HuH-7 (cell line): ENCODE measurements at regions not wholly inside any gene's neighbourhood (a gene's known extent, or its start where the extent isn't known, plus 50 kb on each side); places are given as distances from the start of the nearest gene placed in this dataset.

Source experiments
- DNase-seq: peaks from one replicate; pipeline ENCODE4 v3.0.0; 2011; ENCODE audit warnings: low spot score

- DNase-seq: no peak
Measured at GRCh38 chr1:70891051-70891843, 156.4 kb downstream of the PTGER3 start.

DNA sequence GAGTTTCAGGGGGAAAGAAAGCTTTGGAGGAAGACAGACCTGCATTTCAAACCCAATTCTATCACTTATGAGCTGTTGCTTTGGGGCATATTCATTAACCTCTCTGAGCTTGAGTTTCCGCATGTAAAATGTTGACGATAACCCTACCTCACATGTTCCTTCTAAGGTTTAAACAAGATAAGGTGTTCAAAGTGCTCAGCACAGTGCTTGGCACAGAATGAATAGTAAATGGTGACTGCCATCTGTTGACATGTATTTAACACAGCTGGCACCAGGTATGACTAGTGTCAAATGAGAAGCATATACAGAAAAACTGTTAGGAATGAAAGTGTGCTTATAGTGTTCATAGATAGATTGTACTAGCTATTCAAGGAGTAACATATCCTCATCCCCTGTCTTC lies 155.5 kb downstream of the PTGER3 start:
- no peak for DNase-seq

GRCh38 chr1:70892930-70893329 lies 154.7 kb downstream of the PTGER3 start:
- no peak for DNase-seq

DNA sequence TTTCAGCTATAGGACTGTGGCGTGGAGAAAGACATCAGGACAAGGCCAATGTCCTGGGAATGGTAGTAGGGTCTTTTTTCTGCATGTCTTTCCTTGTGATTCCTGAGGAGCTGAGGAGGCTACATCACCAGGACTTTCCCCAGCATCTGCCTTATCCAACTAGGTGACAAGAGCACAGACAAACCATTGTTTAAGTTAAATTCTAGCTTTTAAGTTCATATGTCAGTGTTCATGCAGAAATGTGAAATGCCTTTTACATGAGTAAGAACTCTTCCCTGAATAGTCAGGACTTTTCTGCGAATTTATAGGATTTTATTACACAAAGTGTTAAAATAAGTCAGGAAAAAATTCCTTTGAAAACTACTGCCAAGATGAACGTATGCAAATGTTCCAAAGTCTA lies 154.2 kb downstream of the PTGER3 start:
- no peak for DNase-seq

GRCh38 chr1:70895531-70895930 lies 152.1 kb downstream of the PTGER3 start:
- DNase-seq: no peak

DNA sequence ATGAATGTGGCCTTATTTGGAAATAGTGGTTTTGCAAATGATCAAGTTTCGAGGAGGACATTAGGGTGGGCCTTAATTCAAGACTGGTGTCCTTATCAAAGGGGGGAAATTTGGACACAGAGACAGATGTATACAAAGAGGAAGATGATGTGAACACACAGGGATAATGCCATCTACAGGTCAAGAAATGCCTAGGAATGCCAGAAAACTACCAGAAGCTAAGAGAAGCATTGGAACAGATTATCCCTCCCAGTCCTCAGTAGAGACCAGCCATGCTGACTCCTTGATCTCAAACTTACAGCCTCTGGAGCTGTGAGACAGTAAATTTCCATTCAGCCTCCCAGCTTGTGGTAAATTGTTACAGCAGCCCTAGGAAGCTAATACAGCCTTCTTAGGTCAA lies 151.4 kb downstream of the PTGER3 start:
- no peak for DNase-seq

- DNase-seq: no peak
Measured at GRCh38 chr1:70897273-70897672, 150.3 kb downstream of the PTGER3 start.

DNA sequence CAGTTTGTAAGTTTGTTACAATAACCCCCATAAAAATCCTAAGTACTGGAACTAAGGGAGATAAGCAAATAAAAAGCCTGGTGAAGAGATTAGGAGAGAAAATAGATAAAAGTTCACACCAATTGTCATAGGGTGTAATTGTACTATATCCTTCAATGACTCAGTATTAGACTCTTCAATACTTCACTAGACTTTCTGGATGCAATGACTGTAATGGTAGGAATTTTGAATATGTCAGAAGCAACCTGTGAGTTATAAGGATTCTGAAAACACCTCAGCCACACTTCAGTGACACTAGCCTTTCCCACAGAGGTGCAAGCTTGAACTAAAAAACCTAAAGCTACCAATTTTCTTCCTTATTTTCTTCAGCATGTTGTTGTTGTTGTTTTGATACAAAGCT lies 147.9 kb downstream of the PTGER3 start:
- DNase-seq: no peak

- no peak for DNase-seq
Measured at GRCh38 chr1:70902211-70902610, 145.4 kb downstream of the PTGER3 start.

- no peak for DNase-seq
Measured at GRCh38 chr1:70906800-70907199, 140.8 kb downstream of the PTGER3 start.

GRCh38 chr1:70907563-70908310 lies 139.9 kb downstream of the PTGER3 start:
- DNase-seq: no peak

DNA sequence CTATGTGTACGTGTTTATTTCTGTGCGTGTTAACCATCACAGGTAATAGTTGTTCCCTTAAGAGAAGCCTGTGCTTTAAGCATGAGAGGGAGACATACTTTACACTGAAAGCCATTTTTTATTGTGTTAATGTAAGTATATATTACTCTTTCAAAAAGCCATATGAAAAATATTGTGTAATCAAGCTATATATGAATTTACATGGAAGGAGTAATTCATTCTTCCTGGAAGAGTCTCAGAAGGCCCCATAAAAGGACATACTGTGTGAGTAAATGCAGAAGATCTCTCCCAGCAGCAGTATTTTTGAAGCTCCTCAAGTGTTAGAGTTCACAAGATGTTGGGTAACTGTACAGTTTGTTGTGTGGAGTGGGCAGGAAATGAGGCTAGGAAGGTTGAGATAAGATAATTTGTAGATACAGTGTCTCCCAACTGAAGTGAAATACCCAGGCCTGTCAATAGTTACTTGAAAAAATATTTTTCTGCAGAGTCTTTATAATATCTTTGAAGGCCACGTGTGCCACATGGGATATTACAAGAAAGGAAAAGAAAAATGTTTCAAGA lies 138.3 kb downstream of the PTGER3 start:
- no peak for DNase-seq

DNA sequence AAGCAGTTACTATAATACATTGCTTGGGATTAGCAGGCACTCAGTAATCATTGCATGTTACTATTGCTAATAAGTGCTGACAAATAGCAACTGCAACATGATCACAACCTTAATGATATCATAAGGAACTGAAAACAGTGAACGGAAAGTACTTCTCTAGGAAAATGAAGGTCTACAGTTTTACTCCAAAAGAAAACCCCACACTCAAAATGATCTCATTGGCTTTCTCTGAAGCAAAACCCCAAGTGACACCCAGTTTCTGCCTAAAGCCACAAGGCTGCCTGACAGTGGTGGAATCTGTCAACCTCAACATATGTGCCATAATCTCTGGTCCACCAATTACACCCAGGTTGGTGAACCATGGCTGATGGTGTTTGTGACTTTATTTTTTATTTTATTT lies 137.6 kb downstream of the PTGER3 start:
- no peak for DNase-seq

GRCh38 chr1:70911861-70912260 lies 135.8 kb downstream of the PTGER3 start:
- no peak for DNase-seq

DNA sequence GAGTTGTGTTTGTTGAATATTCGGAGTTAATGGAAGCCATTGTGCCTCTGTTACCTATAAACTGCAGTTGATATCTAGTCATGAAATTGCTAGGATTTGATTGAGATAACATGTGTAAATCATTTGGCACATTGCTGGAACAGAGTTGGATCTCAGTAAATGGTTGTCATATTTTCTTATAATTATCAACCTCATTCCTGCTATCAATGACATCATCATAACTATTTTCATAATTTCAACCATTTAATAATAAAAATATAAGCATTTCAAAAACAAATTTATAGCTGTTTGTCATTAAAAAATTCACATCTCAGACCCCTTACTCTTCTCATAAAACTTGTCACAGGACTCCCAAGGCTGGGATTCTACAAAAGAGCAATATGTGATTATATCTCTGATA lies 133.4 kb downstream of the PTGER3 start:
- DNase-seq: no peak

- no peak for DNase-seq
Measured at GRCh38 chr1:70915258-70916033, 132.2 kb downstream of the PTGER3 start.

DNA sequence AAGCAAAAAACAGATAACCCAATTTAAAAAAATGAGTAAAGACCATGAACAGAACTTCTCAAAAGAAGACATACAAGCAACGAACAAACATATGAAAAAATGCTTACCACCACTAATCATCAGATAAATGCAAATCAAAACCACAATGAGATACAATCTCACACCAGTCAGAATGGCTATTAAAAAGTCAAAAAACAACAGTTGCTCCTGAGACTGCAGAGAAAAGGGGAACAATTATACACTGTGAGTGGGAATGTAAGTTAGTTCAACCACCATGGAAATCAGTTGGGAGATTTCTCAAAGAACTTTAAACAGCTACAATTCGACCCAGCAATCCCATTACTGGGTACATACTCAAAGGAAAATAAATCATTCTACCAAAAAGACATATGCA lies 131.6 kb downstream of the PTGER3 start:
- DNase-seq: no peak

GRCh38 chr1:70919706-70920323 lies 127.8 kb downstream of the PTGER3 start:
- no peak for DNase-seq
